ENCODE measurements at regions not wholly inside any gene's neighbourhood (a gene's known extent, or its start where the extent isn't known, plus 50 kb on each side); places are given as distances from the start of the nearest gene placed in this dataset.

GRCh38 chr11:134939905-134940304, 527.9 kb upstream of the B3GAT1 start:
- TF ChIP-seq POLR2A (IDR thresholded peaks at IDR 0.05): no peak
- TF ChIP-seq CTCF (IDR thresholded peaks at IDR 0.05): no peak

Data from adrenal gland (tissue), 5 donors.